Neuron (in vitro differentiated cells): ENCODE measurements at regions not wholly inside any gene's neighbourhood (a gene's known extent, or its start where the extent isn't known, plus 50 kb on each side); places are given as distances from the start of the nearest gene placed in this dataset.

Experiments
- H2AFZ ChIP-seq: one replicate; pipeline ENCODE4 v1.6.1; 2013; ENCODE audit warnings: low read depth, mild to moderate bottlenecking, inconsistent platforms, low read length, moderate library complexity
- H3K27me3 ChIP-seq: one replicate; pipeline ENCODE4 v1.6.1; 2013; ENCODE audit warnings: low read length; ENCODE audit not compliant: insufficient read depth
- H3K36me3 ChIP-seq: one replicate; pipeline ENCODE4 v1.6.1; 2013; ENCODE audit warnings: low read length; ENCODE audit not compliant: insufficient read depth
- H3K4me1 ChIP-seq: one replicate; pipeline ENCODE4 v1.6.1; 2013; ENCODE audit warnings: low read length; ENCODE audit not compliant: insufficient read depth
- H3K4me3 ChIP-seq: 2 replicates; pipeline ENCODE4 v1.5.1; 2013; ENCODE audit warnings: mild to moderate bottlenecking, low read length, moderate library complexity
- H3K9me3 ChIP-seq: one replicate; pipeline ENCODE4 v1.6.1; 2013; ENCODE audit warnings: low read length

DNA sequence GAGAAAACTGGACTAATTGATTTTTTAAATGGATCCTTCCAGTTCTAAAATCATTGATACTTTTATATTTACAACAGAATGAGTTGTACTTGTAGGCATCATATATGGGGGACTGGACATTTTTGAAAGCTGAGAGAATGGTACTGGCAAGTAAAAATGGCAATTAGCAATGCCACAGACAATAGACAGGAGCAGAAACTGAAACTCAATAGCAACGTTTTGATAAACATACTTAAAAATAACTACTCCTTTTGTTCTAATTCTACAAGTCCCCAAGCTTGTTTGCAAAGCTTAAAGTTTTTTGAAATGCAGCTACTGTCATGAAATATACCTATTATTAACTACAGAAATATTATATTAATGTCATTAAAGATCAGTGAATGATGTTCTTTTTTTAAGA is 52.8 kb upstream of the FBXL7 start:
- Histone ChIP-seq H3K4me3 (no peak overlapping the region), H3K27me3 (no peaks in the 10 kb centered on the region), H2AFZ (no peak overlapping the region), H3K9me3 (no peaks in the 10 kb centered on the region), H3K36me3 (no peaks in the 10 kb centered on the region), H3K4me1 (no peaks in the 10 kb centered on the region)

DNA sequence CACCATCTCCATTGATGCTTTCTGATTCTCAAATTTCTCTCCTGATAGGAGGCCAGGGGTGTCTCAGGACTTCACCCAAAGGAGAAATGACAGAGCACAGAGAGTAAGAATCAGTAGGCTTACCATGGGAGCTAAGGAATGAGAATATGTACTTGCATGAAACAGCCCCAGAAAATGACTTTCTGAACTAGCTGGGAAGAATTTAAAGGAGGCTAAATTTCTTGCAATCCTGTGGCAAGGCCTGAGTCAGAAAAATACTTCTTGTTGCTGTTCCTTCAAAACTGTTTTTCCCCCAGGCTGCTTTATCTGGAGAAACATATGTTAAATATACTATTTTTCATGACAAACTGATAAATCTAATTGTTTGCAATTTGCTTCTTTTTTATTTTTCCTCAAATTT is 53.4 kb upstream of the FBXL7 start:
- no peaks in the 10 kb centered on the region for H3K4me1 ChIP-seq
- H3K36me3 ChIP-seq: no peaks in the 10 kb centered on the region
- H3K27me3 ChIP-seq: no peaks in the 10 kb centered on the region
- no peaks in the 10 kb centered on the region for H3K9me3 ChIP-seq
- no peak overlapping the region for H2AFZ ChIP-seq
- H3K4me3 ChIP-seq: no peak overlapping the region

GRCh38 chr5:15442193-15442570 is 57.8 kb upstream of the FBXL7 start:
- Histone ChIP-seq H2AFZ (no peak overlapping the region), H3K9me3 (no peaks in the 10 kb centered on the region), H3K27me3 (no peaks in the 10 kb centered on the region), H3K4me3 (no peak overlapping the region), H3K4me1 (no peaks in the 10 kb centered on the region), H3K36me3 (no peaks in the 10 kb centered on the region)

GRCh38 chr5:15441433-15442192 is 58.4 kb upstream of the FBXL7 start:
- Histone ChIP-seq H2AFZ (no peak overlapping the region), H3K27me3 (no peaks in the 10 kb centered on the region), H3K9me3 (no peaks in the 10 kb centered on the region), H3K36me3 (no peaks in the 10 kb centered on the region), H3K4me1 (no peaks in the 10 kb centered on the region), H3K4me3 (no peak overlapping the region)

GRCh38 chr5:15440434-15440833 is 59.5 kb upstream of the FBXL7 start:
- Histone ChIP-seq H2AFZ (no peak overlapping the region), H3K36me3 (no peaks in the 10 kb centered on the region), H3K4me1 (no peaks in the 10 kb centered on the region), H3K9me3 (no peaks in the 10 kb centered on the region), H3K4me3 (no peak overlapping the region), H3K27me3 (no peaks in the 10 kb centered on the region)

GRCh38 chr5:15439801-15440200 is 60.2 kb upstream of the FBXL7 start:
- Histone ChIP-seq H2AFZ (no peak overlapping the region), H3K4me3 (no peak overlapping the region), H3K36me3 (no peaks in the 10 kb centered on the region), H3K4me1 (no peaks in the 10 kb centered on the region), H3K27me3 (no peaks in the 10 kb centered on the region), H3K9me3 (no peaks in the 10 kb centered on the region)

DNA sequence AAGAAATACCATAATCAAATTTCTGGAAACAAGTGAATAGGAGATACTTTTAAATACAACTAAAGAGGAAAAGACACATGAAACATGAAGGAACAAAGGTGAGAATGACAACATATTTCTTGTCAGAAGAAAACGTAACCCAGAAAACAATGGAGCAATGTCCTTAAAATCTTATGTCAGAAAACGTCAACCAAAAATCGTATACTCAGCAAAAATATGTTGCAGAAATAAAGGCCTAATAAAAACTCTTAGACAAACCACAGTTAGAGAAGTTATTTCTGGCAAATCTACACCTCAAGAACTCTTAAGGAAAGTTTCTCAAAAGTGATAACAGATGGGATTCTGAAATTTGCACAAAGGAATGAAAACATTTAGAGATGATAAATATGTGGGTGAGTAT is 66.3 kb upstream of the FBXL7 start:
- Histone ChIP-seq H3K4me1 (no peaks in the 10 kb centered on the region), H3K4me3 (no peak overlapping the region), H3K9me3 (no peaks in the 10 kb centered on the region), H3K27me3 (no peaks in the 10 kb centered on the region), H2AFZ (no peak overlapping the region), H3K36me3 (no peaks in the 10 kb centered on the region)

GRCh38 chr5:15431923-15432322 is 68.1 kb upstream of the FBXL7 start:
- H3K9me3 ChIP-seq: no peaks in the 10 kb centered on the region
- H2AFZ ChIP-seq: no peak overlapping the region
- no peaks in the 10 kb centered on the region for H3K36me3 ChIP-seq
- H3K4me3 ChIP-seq: no peak overlapping the region
- H3K4me1 ChIP-seq: no peaks in the 10 kb centered on the region
- H3K27me3 ChIP-seq: no peaks in the 10 kb centered on the region

GRCh38 chr5:15425766-15426165 is 74.2 kb upstream of the FBXL7 start:
- Histone ChIP-seq H3K4me3 (no peak overlapping the region), H3K36me3 (no peaks in the 10 kb centered on the region), H3K4me1 (peaks cover 5% of the 10 kb centered on the region), H3K27me3 (peaks cover 3% of the 10 kb centered on the region), H2AFZ (no peak overlapping the region), H3K9me3 (no peaks in the 10 kb centered on the region)

GRCh38 chr5:15424769-15425168 is 75.2 kb upstream of the FBXL7 start:
- no peaks in the 10 kb centered on the region for H3K9me3 ChIP-seq
- no peak overlapping the region for H3K4me3 ChIP-seq
- peaks cover 3% of the 10 kb centered on the region for H3K27me3 ChIP-seq
- H3K36me3 ChIP-seq: no peaks in the 10 kb centered on the region
- H2AFZ ChIP-seq: no peak overlapping the region
- peaks cover 5% of the 10 kb centered on the region for H3K4me1 ChIP-seq

DNA sequence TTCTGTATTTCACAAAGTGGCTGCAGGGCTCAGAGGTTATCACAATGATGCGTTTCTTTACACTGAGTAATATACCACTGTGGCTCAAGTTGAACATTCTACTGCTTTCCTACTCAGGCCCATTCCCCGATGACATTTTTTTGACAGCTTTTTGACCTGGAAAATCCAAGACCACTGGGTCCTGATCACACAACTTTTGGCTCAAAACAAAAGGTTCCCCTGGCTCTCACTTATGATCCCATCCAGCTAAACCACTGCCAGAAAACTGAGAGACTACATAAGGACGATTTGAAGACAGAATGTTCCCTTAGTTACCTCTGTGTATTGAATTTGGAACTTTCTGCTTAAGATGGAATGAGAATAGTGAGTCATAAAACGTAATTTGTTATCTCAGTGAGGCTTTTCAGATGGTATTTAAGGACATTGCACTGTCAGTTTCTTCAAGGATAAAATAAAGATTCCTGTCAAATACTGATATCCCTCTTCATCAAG is 78.0 kb upstream of the FBXL7 start:
- no peaks in the 10 kb centered on the region for H3K9me3 ChIP-seq
- H2AFZ ChIP-seq: no peak overlapping the region
- H3K36me3 ChIP-seq: no peaks in the 10 kb centered on the region
- H3K4me3 ChIP-seq: no peak overlapping the region
- H3K27me3 ChIP-seq: peaks cover 3% of the 10 kb centered on the region
- peaks cover 5% of the 10 kb centered on the region for H3K4me1 ChIP-seq

DNA sequence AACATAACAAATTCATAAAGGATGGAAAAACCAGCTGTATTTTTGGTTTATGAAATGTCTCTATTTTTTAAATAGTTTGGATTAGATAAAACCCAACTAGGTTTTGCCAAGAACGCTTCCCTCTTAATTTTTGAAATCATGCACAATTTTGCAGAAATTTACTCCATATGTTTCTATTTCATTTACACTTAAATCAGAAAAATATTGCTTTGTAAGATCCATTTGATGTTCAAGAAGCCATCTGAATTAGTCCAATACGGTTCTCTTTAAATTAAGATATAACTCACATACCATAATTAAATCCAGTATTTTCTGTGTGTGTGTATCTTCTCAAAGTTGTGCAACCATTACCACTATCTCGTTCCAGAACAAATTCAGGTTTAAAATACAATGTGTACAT is 78.6 kb upstream of the FBXL7 start:
- Histone ChIP-seq H2AFZ (no peak overlapping the region), H3K4me3 (no peak overlapping the region), H3K36me3 (no peaks in the 10 kb centered on the region), H3K4me1 (peaks cover 5% of the 10 kb centered on the region), H3K9me3 (no peaks in the 10 kb centered on the region), H3K27me3 (peaks cover 3% of the 10 kb centered on the region)

DNA sequence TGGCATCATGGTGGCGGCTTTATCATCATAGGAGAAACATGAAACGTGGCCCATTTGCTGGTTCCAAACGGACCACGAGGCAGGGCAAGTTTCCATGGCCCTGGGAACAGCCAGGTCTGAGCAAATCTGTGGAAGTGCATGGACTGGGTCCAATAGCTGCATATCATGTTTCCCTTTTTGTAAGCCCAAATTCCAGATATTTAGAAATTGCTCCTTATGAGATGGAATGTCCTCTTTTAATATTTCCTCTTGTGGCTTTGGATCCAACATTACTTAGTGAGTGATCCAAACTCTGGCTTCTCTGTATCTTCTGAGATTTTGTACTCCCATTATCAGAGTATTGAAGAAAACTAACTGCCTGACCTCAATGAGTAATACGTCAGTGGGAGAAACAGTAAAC is 79.8 kb upstream of the FBXL7 start:
- no peaks in the 10 kb centered on the region for H3K4me1 ChIP-seq
- H3K36me3 ChIP-seq: no peaks in the 10 kb centered on the region
- no peak overlapping the region for H2AFZ ChIP-seq
- no peak overlapping the region for H3K4me3 ChIP-seq
- H3K27me3 ChIP-seq: peaks cover 3% of the 10 kb centered on the region
- H3K9me3 ChIP-seq: no peaks in the 10 kb centered on the region

- Histone ChIP-seq H3K4me3 (no peak overlapping the region), H3K9me3 (no peaks in the 10 kb centered on the region), H2AFZ (no peak overlapping the region), H3K27me3 (no peaks in the 10 kb centered on the region), H3K36me3 (no peaks in the 10 kb centered on the region), H3K4me1 (no peaks in the 10 kb centered on the region)
These were observed 82.8 kb upstream of the FBXL7 start for GRCh38 chr5:15417156-15417555.
